ENCODE measurements at regions not wholly inside any gene's neighbourhood (a gene's known extent, or its start where the extent isn't known, plus 50 kb on each side); places are given as distances from the start of the nearest gene placed in this dataset.

DNA sequence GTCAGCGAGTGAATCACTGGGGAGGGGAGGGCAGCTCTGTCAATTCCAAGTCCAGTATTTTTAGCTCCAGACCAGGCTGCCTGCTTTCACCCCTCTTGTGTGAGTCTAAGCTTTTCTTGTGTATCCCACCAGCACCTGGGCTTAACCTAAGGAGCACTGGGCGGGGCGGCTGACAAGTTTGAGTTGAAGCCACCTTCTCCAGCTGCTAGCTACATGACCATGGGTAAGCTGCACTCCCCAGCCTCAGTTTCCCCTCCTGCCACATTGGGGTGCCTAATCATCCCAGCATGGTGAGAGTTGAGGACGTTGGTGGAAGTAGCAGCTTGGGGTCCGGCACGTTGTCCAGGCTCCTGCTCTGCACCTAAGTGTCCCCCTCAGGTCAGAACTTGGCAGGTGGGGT is 89.8 kb upstream of the PCBD1 start:
- no peak for TF ChIP-seq Cebpa-rat (IDR thresholded peaks at IDR 0.05)
- no peak overlapping the region for H3K9ac ChIP-seq

DNA sequence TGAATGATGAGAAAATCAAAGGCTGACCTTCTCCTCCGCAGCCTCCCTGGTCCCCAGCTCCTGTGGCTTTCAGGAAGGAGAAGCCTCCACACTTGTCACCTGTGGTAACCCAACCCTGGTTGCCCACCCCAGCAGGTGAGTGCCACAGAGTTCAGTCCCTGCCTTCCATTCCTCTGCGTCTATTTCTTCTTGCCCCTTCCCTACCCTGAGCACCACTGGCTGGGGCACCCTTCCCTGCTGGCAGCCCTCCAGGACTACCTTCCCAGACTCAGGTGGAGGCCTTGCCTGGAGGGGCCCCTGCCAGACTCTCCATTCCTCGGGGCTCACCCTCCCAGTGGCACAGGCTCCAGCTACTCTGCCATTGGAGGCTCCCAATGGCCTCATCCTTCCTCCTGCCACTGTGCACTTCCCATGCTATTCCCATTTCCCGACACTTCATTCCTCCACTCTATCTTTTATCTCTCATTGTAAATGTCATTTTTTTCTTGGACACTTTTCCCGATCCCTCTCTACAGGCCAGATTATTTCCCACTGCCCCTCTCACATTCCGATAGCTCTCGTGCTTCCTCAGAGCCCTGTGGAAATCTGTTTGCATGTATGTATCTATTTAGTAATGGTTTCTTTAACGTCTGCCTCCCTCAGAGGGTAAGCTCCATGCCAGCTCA is 90.6 kb upstream of the PCBD1 start:
- H3K27ac ChIP-seq = no peak overlapping the region
- H3K27me3 ChIP-seq = no peaks in the 10 kb centered on the region
- no peaks in the 10 kb centered on the region for H3K9me3 ChIP-seq
- no peak overlapping the region for H3K9ac ChIP-seq
- no peak overlapping the region for H3K4me2 ChIP-seq
- no peak for TF ChIP-seq Cebpa-rat (IDR thresholded peaks at IDR 0.05)
- H4K20me1 ChIP-seq = no peaks in the 10 kb centered on the region
- H3K4me1 ChIP-seq = peaks cover 20% of the 10 kb centered on the region
- no peaks in the 10 kb centered on the region for H3K36me3 ChIP-seq
- no peak overlapping the region for H3K4me3 ChIP-seq

More for the DNA sequence above, 89.8 kb upstream of the PCBD1 start:
- Histone ChIP-seq H3K36me3 (no peaks in the 10 kb centered on the region), H4K20me1 (no peaks in the 10 kb centered on the region), H3K9me3 (no peaks in the 10 kb centered on the region), H3K27ac (no peak overlapping the region), H3K4me2 (no peak overlapping the region), H3K4me1 (peaks cover 20% of the 10 kb centered on the region), H3K27me3 (no peaks in the 10 kb centered on the region), H3K4me3 (no peak overlapping the region)

- Histone ChIP-seq H3K36me3 (no peaks in the 10 kb centered on the region), H3K9ac (no peak overlapping the region), H4K20me1 (no peaks in the 10 kb centered on the region), H3K9me3 (no peaks in the 10 kb centered on the region), H3K4me2 (no peak overlapping the region), H3K4me1 (peaks cover 23% of the 10 kb centered on the region), H3K27me3 (no peaks in the 10 kb centered on the region), H3K27ac (no peak overlapping the region), H3K4me3 (no peak overlapping the region)
- no peak for TF ChIP-seq Cebpa-rat (IDR thresholded peaks at IDR 0.05)
Observed at GRCh38 chr10:70980687-70981086, 92.3 kb upstream of the PCBD1 start.

DNA sequence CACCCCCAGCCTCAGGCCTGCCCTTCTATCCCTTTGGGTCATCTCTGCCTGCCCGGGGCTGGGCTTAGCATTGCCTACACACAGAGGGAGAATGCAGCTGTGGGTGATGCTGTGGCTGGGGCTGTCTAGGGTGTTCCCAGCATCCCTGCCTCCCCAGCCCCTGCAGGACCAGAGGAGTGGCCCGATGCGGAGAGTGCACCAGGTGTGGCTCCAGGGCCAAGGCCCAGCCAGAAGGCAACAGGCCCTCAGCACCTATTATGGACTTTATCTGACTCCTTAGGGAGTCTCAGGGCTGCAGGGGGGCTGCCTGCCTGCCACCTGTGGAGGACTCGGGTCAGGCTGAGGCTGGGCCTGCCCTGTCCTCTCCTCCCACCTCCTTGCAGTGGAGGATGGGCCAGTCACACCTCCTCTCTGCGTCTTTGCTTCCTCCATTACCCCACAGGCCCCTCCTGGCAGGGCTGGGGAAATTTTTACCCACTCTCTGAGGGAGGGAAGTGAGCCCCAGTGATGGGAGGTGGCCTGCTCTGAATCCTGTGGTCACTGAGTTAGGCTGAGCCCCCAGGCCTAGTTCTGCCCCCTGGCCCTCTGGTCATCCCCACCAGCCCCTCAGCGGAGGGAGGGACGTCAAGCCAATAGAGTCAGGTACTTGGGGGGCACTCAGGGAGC is 92.9 kb upstream of the PCBD1 start:
- H4K20me1 ChIP-seq = no peaks in the 10 kb centered on the region
- no peaks in the 10 kb centered on the region for H3K27me3 ChIP-seq
- no peaks in the 10 kb centered on the region for H3K36me3 ChIP-seq
- peaks cover 29% of the 10 kb centered on the region for H3K4me1 ChIP-seq
- H3K9me3 ChIP-seq = no peaks in the 10 kb centered on the region
- H3K27ac ChIP-seq = peak overlapping the region; percentile 70; the same call in 1 of the 2 replicates
- TF ChIP-seq Cebpa-rat (IDR thresholded peaks at IDR 0.05) = no peak
- H3K4me3 ChIP-seq = no peak overlapping the region
- no peak overlapping the region; the same call in 1 of the 2 replicates for H3K9ac ChIP-seq
- peak overlapping the region; percentile 61 for H3K4me2 ChIP-seq

- no peak overlapping the region; the same call in 1 of the 2 replicates for H3K9ac ChIP-seq
- H3K4me3 ChIP-seq = peak overlapping the region; percentile 29; the same call in 1 of the 2 replicates
- no peaks in the 10 kb centered on the region for H3K36me3 ChIP-seq
- no peak for TF ChIP-seq Cebpa-rat (IDR thresholded peaks at IDR 0.05)
- peak overlapping the region; percentile 70 for H3K27ac ChIP-seq
- no peaks in the 10 kb centered on the region for H4K20me1 ChIP-seq
- H3K9me3 ChIP-seq = no peaks in the 10 kb centered on the region
- no peaks in the 10 kb centered on the region for H3K27me3 ChIP-seq
- H3K4me2 ChIP-seq = peak overlapping the region; percentile 61
- peaks cover 31% of the 10 kb centered on the region for H3K4me1 ChIP-seq
Observed at GRCh38 chr10:70981936-70982335, 93.6 kb upstream of the PCBD1 start.

GRCh38 chr10:70982443-70982842 is 94.1 kb upstream of the PCBD1 start:
- H3K4me3 ChIP-seq = 0 out of 2 replicates have a peak overlapping the region, but pooled peaks have one; percentile 29
- TF ChIP-seq Cebpa-rat (IDR thresholded peaks at IDR 0.05) = no peak
- no peaks in the 10 kb centered on the region for H3K36me3 ChIP-seq
- peaks cover 31% of the 10 kb centered on the region for H3K4me1 ChIP-seq
- H3K27me3 ChIP-seq = no peaks in the 10 kb centered on the region
- H3K4me2 ChIP-seq = peak overlapping the region; percentile 61
- no peaks in the 10 kb centered on the region for H4K20me1 ChIP-seq
- peak overlapping the region; percentile 70 for H3K27ac ChIP-seq
- H3K9ac ChIP-seq = no peak overlapping the region; the same call in 1 of the 2 replicates
- no peaks in the 10 kb centered on the region for H3K9me3 ChIP-seq

DNA sequence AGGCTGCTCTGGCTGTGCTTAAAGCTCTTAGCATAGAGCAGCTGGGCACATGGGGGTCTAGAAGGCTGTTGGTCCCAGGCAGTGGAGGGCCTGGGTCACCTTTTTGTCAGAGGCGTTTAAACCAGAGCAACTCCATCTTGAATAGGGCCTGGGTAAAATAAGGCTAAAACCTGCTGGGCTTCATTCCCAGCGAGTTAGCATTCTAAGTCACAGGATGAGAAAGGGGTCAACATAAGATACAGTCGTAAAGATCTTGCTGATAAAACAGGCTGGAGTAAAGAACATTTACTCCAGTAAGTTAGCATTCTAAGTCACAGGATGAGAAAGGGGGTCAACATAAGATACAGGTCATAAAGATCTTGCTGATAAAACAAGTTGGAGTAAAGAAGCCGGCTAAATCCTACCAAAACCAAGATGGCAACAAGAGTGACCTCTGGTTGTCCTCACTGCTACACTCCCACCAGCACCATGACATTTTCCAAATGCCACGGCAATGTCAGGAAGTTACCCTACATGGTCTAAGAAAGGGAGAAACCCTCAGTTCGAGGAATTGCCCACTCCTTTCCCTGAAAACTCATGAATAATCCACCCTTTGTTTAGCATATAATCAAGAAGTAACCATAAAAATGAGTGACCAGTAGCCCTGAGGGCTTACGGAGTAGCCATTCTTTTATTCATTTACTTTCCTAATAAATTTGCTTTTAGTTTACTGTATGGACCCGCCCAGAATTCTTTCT is 96.8 kb upstream of the PCBD1 start:
- Histone ChIP-seq H4K20me1 (no peaks in the 10 kb centered on the region), H3K36me3 (no peaks in the 10 kb centered on the region), H3K4me1 (peaks cover 32% of the 10 kb centered on the region), H3K4me3 (no peak overlapping the region), H3K9me3 (no peaks in the 10 kb centered on the region), H3K9ac (no peak overlapping the region), H3K27me3 (no peaks in the 10 kb centered on the region), H3K4me2 (peak overlapping the region; percentile 47; the same call in 1 of the 2 replicates), H3K27ac (no peak overlapping the region)
- TF ChIP-seq Cebpa-rat (IDR thresholded peaks at IDR 0.05) = no peak

DNA sequence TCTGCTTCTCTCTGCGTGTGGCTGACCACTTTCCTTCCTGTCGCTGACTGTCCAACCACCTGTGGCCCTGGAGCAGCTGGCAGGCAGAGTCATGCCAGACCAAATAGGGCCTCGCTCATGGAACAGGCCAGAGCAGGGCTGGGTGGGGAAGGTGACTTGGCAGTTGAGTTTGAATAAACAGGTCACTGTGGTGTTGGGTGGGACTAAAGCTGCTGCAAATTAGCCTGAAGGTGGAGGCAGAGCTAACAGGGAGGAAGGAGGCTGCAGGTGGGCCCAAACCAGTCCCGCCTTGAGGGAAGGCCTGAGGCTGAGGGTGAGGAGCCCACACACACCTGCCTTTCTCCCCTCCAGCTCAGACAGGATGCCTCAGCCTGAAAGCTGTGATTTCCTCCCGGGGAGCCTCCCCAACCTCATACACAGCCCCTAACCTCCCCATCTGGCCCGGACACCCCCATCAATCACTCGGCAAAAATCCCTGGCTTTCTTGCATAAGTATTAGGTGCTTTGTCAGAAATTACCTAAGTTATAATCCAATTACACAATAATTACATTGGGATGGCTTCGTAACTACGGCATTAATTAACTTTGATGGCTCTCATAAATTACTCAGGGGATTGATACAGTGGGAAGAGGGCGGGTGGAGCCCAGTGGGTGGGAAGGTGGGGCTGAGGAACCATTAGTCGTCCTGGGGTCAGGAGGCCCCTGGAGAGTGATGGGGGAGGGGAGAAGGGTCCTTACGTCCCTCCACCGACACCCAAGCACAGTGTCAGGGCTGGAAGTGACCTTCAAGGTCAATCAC is 97.7 kb upstream of the PCBD1 start:
- Histone ChIP-seq H3K9ac (no peak overlapping the region), H3K4me2 (peak overlapping the region; percentile 47), H3K9me3 (no peaks in the 10 kb centered on the region), H3K27ac (no peak overlapping the region), H3K27me3 (no peaks in the 10 kb centered on the region), H4K20me1 (no peaks in the 10 kb centered on the region), H3K4me1 (peaks cover 41% of the 10 kb centered on the region), H3K4me3 (no peak overlapping the region), H3K36me3 (no peaks in the 10 kb centered on the region)
- no peak for TF ChIP-seq Cebpa-rat (IDR thresholded peaks at IDR 0.05)

GRCh38 chr10:70986623-70986950 is 98.2 kb upstream of the PCBD1 start:
- Histone ChIP-seq H3K4me3 (no peak overlapping the region), H3K9me3 (no peaks in the 10 kb centered on the region), H3K27ac (no peak overlapping the region), H3K36me3 (no peaks in the 10 kb centered on the region), H3K4me1 (peaks cover 41% of the 10 kb centered on the region), H3K27me3 (no peaks in the 10 kb centered on the region), H3K4me2 (peak overlapping the region; percentile 47; the same call in 1 of the 2 replicates), H4K20me1 (no peaks in the 10 kb centered on the region), H3K9ac (no peak overlapping the region)
- no peak for TF ChIP-seq Cebpa-rat (IDR thresholded peaks at IDR 0.05)

Measured in BLaER1 (cell line).